Panc1 (cell line): ENCODE measurements at regions not wholly inside any gene's neighbourhood (a gene's known extent, or its start where the extent isn't known, plus 50 kb on each side); places are given as distances from the start of the nearest gene placed in this dataset.
A peak's percentile ranks its signal among the peaks of the same experiment; 100 is the strongest.

Source experiments
- POLR2AphosphoS5 ChIP-seq: IDR thresholded peaks from 2 replicates; pipeline ENCODE4 v1.6.1; 2012; ENCODE audit warnings: mild to moderate bottlenecking, low read depth, low read length, moderate library complexity
- TCF7L2 ChIP-seq: IDR thresholded peaks from 2 replicates; pipeline ENCODE4 v1.6.1; 2011; ENCODE audit warnings: mild to moderate bottlenecking, low read depth, low read length, inconsistent platforms
- TF ChIP-seq, protein P1 (sequence below): fragments of 450-650 bp; IDR thresholded peaks from 2 replicates; pipeline ENCODE4 v1.5.1; 2017; ENCODE audit warnings: mild to moderate bottlenecking
- TF ChIP-seq, protein P2 (sequence below), 2 experiments: IDR thresholded peaks; 2 replicates each; pipeline ENCODE4 v1.6.1; 2011 to 2012; ENCODE audit warnings: low read depth in 2 of 2, control low read depth in 1 of 2, low read length in 1 of 2, mild to moderate bottlenecking in 1 of 2, moderate library complexity in 1 of 2; ENCODE audit not compliant: insufficient read depth in 1 of 2

DNA sequence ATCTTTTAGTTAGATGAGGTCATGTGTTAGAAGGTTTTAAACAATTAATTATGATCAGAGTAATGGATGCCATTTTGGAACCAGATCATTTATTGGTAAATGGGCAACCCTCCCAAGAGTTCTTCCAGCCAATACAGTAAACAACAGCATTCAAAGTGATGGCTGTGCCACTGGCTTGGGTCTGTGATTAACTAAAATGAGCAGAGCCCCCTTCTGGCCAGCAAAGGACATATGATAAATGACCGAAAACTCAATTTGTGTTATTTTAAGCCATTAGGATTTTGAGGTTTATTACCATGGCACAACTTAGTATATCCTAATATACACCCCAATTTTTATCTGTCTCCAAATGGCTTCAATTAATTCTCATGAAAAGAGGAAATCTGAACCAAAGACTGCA, 90.8 kb upstream of the NPFFR2 start:
- TF ChIP-seq, protein P1, sequence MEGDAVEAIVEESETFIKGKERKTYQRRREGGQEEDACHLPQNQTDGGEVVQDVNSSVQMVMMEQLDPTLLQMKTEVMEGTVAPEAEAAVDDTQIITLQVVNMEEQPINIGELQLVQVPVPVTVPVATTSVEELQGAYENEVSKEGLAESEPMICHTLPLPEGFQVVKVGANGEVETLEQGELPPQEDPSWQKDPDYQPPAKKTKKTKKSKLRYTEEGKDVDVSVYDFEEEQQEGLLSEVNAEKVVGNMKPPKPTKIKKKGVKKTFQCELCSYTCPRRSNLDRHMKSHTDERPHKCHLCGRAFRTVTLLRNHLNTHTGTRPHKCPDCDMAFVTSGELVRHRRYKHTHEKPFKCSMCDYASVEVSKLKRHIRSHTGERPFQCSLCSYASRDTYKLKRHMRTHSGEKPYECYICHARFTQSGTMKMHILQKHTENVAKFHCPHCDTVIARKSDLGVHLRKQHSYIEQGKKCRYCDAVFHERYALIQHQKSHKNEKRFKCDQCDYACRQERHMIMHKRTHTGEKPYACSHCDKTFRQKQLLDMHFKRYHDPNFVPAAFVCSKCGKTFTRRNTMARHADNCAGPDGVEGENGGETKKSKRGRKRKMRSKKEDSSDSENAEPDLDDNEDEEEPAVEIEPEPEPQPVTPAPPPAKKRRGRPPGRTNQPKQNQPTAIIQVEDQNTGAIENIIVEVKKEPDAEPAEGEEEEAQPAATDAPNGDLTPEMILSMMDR = peak; percentile 23; the same call in 1 of the 2 replicates
- TF ChIP-seq POLR2AphosphoS5 = no peak
- TF ChIP-seq, protein P2, sequence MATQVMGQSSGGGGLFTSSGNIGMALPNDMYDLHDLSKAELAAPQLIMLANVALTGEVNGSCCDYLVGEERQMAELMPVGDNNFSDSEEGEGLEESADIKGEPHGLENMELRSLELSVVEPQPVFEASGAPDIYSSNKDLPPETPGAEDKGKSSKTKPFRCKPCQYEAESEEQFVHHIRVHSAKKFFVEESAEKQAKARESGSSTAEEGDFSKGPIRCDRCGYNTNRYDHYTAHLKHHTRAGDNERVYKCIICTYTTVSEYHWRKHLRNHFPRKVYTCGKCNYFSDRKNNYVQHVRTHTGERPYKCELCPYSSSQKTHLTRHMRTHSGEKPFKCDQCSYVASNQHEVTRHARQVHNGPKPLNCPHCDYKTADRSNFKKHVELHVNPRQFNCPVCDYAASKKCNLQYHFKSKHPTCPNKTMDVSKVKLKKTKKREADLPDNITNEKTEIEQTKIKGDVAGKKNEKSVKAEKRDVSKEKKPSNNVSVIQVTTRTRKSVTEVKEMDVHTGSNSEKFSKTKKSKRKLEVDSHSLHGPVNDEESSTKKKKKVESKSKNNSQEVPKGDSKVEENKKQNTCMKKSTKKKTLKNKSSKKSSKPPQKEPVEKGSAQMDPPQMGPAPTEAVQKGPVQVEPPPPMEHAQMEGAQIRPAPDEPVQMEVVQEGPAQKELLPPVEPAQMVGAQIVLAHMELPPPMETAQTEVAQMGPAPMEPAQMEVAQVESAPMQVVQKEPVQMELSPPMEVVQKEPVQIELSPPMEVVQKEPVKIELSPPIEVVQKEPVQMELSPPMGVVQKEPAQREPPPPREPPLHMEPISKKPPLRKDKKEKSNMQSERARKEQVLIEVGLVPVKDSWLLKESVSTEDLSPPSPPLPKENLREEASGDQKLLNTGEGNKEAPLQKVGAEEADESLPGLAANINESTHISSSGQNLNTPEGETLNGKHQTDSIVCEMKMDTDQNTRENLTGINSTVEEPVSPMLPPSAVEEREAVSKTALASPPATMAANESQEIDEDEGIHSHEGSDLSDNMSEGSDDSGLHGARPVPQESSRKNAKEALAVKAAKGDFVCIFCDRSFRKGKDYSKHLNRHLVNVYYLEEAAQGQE (IDR thresholded peaks at IDR 0.05; ENCODE audit: insufficient read depth in 1 of 2, low read depth in 2 of 2, low read length in 1 of 2) = no peak
- TF ChIP-seq TCF7L2 = no peak
